ENCODE measurements at regions not wholly inside any gene's neighbourhood (a gene's known extent, or its start where the extent isn't known, plus 50 kb on each side); places are given as distances from the start of the nearest gene placed in this dataset.

GRCh38 chr3:31241533-31241932, 291.2 kb upstream of the STT3B start:
- no peaks in the 10 kb centered on the region for H3K4me1 Mint-ChIP-seq
- Histone ChIP-seq H3K4me3 (ENCODE audit: low read length) (no peak overlapping the region), H3K27ac (ENCODE audit: low read length) (no peak overlapping the region), H3K4me1 (ENCODE audit: control insufficient read depth, insufficient read depth, low read length) (no peaks in the 10 kb centered on the region), H3K36me3 (ENCODE audit: control insufficient read depth, insufficient read depth, low read length) (no peaks in the 10 kb centered on the region), H3K9me3 (ENCODE audit: control insufficient read depth, insufficient read depth, low read length) (no peaks in the 10 kb centered on the region), H3K27me3 (ENCODE audit: control insufficient read depth, insufficient read depth, low read length) (no peaks in the 10 kb centered on the region)
- ATAC-seq (no peak), DNase-seq (no peak)
- no peaks in the 10 kb centered on the region for H3K9me3 Mint-ChIP-seq
- intact Hi-C loops (cut with micrococcal nuclease), result no loop called here
- H3K27me3 Mint-ChIP-seq (ENCODE audit: low read depth in 2 of 2), result peaks cover 5 to 6% of the 10 kb centered on the region in 2 donors
- no peak overlapping the region for H3K27ac Mint-ChIP-seq
- 90% methylated on average over 3 of the region's 3 CpGs for WGBS (ENCODE audit: insufficient coverage)
- no peaks in the 10 kb centered on the region for H3K36me3 Mint-ChIP-seq
- TF ChIP-seq CTCF (IDR thresholded peaks at IDR 0.05), result no peak
- H3K4me3 Mint-ChIP-seq, result no peak overlapping the region

- H3K9me3 ChIP-seq (ENCODE audit: control insufficient read depth, insufficient read depth, low read length), result no peaks in the 10 kb centered on the region
- Mint-ChIP-seq H3K36me3 (no peaks in the 10 kb centered on the region), H3K27ac (no peak overlapping the region), H3K27me3 (ENCODE audit: low read depth in 2 of 2) (peaks cover 5 to 6% of the 10 kb centered on the region in 2 donors), H3K4me1 (no peaks in the 10 kb centered on the region), H3K9me3 (no peaks in the 10 kb centered on the region), H3K4me3 (no peak overlapping the region)
- no peak overlapping the region for H3K4me3 ChIP-seq (ENCODE audit: low read length)
- intact Hi-C loops (cut with micrococcal nuclease), result no loop called here
- H3K27me3 ChIP-seq (ENCODE audit: control insufficient read depth, insufficient read depth, low read length), result no peaks in the 10 kb centered on the region
- TF ChIP-seq CTCF (IDR thresholded peaks at IDR 0.05), result no peak
- H3K36me3 ChIP-seq (ENCODE audit: control insufficient read depth, insufficient read depth, low read length), result no peaks in the 10 kb centered on the region
- DNase-seq (no peak), ATAC-seq (no peak)
- H3K4me1 ChIP-seq (ENCODE audit: control insufficient read depth, insufficient read depth, low read length), result no peaks in the 10 kb centered on the region
- H3K27ac ChIP-seq (ENCODE audit: low read length), result no peak overlapping the region
- WGBS (ENCODE audit: insufficient coverage), result 94% methylated on average over 2 of the region's 3 CpGs
Measured at GRCh38 chr3:31242026-31242960, 290.4 kb upstream of the STT3B start.

- Mint-ChIP-seq H3K9me3 (no peaks in the 10 kb centered on the region), H3K27ac (no peak overlapping the region), H3K27me3 (ENCODE audit: low read depth in 2 of 2) (no peaks in the 10 kb centered on the region), H3K4me3 (no peak overlapping the region), H3K36me3 (no peaks in the 10 kb centered on the region), H3K4me1 (peaks cover 5 to 7% of the 10 kb centered on the region in 2 donors)
- H3K9me3 ChIP-seq (ENCODE audit: control insufficient read depth, insufficient read depth, low read length), result no peaks in the 10 kb centered on the region
- no peaks in the 10 kb centered on the region for H3K27me3 ChIP-seq (ENCODE audit: control insufficient read depth, insufficient read depth, low read length)
- TF ChIP-seq CTCF (IDR thresholded peaks at IDR 0.05), result no peak
- DNase-seq (no peak), ATAC-seq (no peak)
- H3K4me3 ChIP-seq (ENCODE audit: low read length), result no peak overlapping the region
- no peaks in the 10 kb centered on the region for H3K4me1 ChIP-seq (ENCODE audit: control insufficient read depth, insufficient read depth, low read length)
- no peaks in the 10 kb centered on the region for H3K36me3 ChIP-seq (ENCODE audit: control insufficient read depth, insufficient read depth, low read length)
- intact Hi-C loops (cut with micrococcal nuclease), result no loop called here
- 92% methylated on average over 5 of the region's 6 CpGs for WGBS (ENCODE audit: insufficient coverage)
- H3K27ac ChIP-seq (ENCODE audit: low read length), result no peak overlapping the region
Measured at GRCh38 chr3:31244929-31245817, 287.6 kb upstream of the STT3B start.
